ENCODE measurements at regions not wholly inside any gene's neighbourhood (a gene's known extent, or its start where the extent isn't known, plus 50 kb on each side); places are given as distances from the start of the nearest gene placed in this dataset.

GRCh38 chr4:188680667-188681063 lies 541.4 kb downstream of the TRIML1 start:
- H2AFZ ChIP-seq (ENCODE audit: low read depth, low read length), result no peak overlapping the region
- no peak overlapping the region for H3K27ac ChIP-seq (ENCODE audit: low read length)
- H3K36me3 ChIP-seq (replicated peaks; ENCODE audit: low read depth, low read length), result no peaks in the 10 kb centered on the region
- H4K20me1 ChIP-seq (ENCODE audit: insufficient read depth, low read length), result no peaks in the 10 kb centered on the region
- H3K79me2 ChIP-seq (ENCODE audit: low read length), result no peaks in the 10 kb centered on the region
- no peak overlapping the region for H3K9ac ChIP-seq (ENCODE audit: low read length)
- H3K9me3 ChIP-seq (ENCODE audit: insufficient read depth, low read length), result no peaks in the 10 kb centered on the region
- H3K4me3 ChIP-seq (ENCODE audit: low read length), result no peak overlapping the region
- TF ChIP-seq CTCF (IDR thresholded peaks at IDR 0.05; ENCODE audit: low read depth, low read length) (no peak), EZH2phosphoT487 (IDR thresholded peaks at IDR 0.05; ENCODE audit: low read depth) (no peak)
- no peaks in the 10 kb centered on the region for H3K4me1 ChIP-seq (ENCODE audit: low read length)
- H3K27me3 ChIP-seq (ENCODE audit: low read depth, low read length), result no peaks in the 10 kb centered on the region
- H3K4me2 ChIP-seq (ENCODE audit: low read length), result no peak overlapping the region

- no peaks in the 10 kb centered on the region for H3K36me3 ChIP-seq (replicated peaks; ENCODE audit: low read depth, low read length)
- H4K20me1 ChIP-seq (ENCODE audit: insufficient read depth, low read length), result no peaks in the 10 kb centered on the region
- no peak overlapping the region for H3K27ac ChIP-seq (ENCODE audit: low read length)
- H3K9ac ChIP-seq (ENCODE audit: low read length), result no peak overlapping the region
- H3K27me3 ChIP-seq (ENCODE audit: low read depth, low read length), result no peaks in the 10 kb centered on the region
- no peaks in the 10 kb centered on the region for H3K4me1 ChIP-seq (ENCODE audit: low read length)
- H3K79me2 ChIP-seq (ENCODE audit: low read length), result no peaks in the 10 kb centered on the region
- no peak overlapping the region for H3K4me3 ChIP-seq (ENCODE audit: low read length)
- TF ChIP-seq EZH2phosphoT487 (IDR thresholded peaks at IDR 0.05; ENCODE audit: low read depth) (no peak), CTCF (IDR thresholded peaks at IDR 0.05; ENCODE audit: low read depth, low read length) (no peak)
- H3K4me2 ChIP-seq (ENCODE audit: low read length), result no peak overlapping the region
- no peaks in the 10 kb centered on the region for H3K9me3 ChIP-seq (ENCODE audit: insufficient read depth, low read length)
- H2AFZ ChIP-seq (ENCODE audit: low read depth, low read length), result no peak overlapping the region
These were observed 543.1 kb downstream of the TRIML1 start for GRCh38 chr4:188682321-188682720.

- H4K20me1 ChIP-seq (ENCODE audit: insufficient read depth, low read length), result no peaks in the 10 kb centered on the region
- no peak overlapping the region for H3K4me3 ChIP-seq (ENCODE audit: low read length)
- H3K9me3 ChIP-seq (ENCODE audit: insufficient read depth, low read length), result no peaks in the 10 kb centered on the region
- no peak overlapping the region for H3K9ac ChIP-seq (ENCODE audit: low read length)
- no peaks in the 10 kb centered on the region for H3K36me3 ChIP-seq (replicated peaks; ENCODE audit: low read depth, low read length)
- no peak overlapping the region for H3K27ac ChIP-seq (ENCODE audit: low read length)
- H3K4me2 ChIP-seq (ENCODE audit: low read length), result no peak overlapping the region
- H3K79me2 ChIP-seq (ENCODE audit: low read length), result no peaks in the 10 kb centered on the region
- H2AFZ ChIP-seq (ENCODE audit: low read depth, low read length), result no peak overlapping the region
- H3K27me3 ChIP-seq (ENCODE audit: low read depth, low read length), result no peaks in the 10 kb centered on the region
- TF ChIP-seq CTCF (IDR thresholded peaks at IDR 0.05; ENCODE audit: low read depth, low read length), result no peak
- TF ChIP-seq EZH2phosphoT487 (IDR thresholded peaks at IDR 0.05; ENCODE audit: low read depth), result no peak
- no peaks in the 10 kb centered on the region for H3K4me1 ChIP-seq (ENCODE audit: low read length)
These were observed 544.3 kb downstream of the TRIML1 start for GRCh38 chr4:188683571-188683970.

- H2AFZ ChIP-seq (ENCODE audit: low read depth, low read length), result no peak overlapping the region
- no peaks in the 10 kb centered on the region for H4K20me1 ChIP-seq (ENCODE audit: insufficient read depth, low read length)
- no peaks in the 10 kb centered on the region for H3K9me3 ChIP-seq (ENCODE audit: insufficient read depth, low read length)
- no peak overlapping the region for H3K9ac ChIP-seq (ENCODE audit: low read length)
- H3K79me2 ChIP-seq (ENCODE audit: low read length), result no peaks in the 10 kb centered on the region
- H3K4me2 ChIP-seq (ENCODE audit: low read length), result no peak overlapping the region
- H3K36me3 ChIP-seq (replicated peaks; ENCODE audit: low read depth, low read length), result no peaks in the 10 kb centered on the region
- H3K27me3 ChIP-seq (ENCODE audit: low read depth, low read length), result no peaks in the 10 kb centered on the region
- no peaks in the 10 kb centered on the region for H3K4me1 ChIP-seq (ENCODE audit: low read length)
- H3K27ac ChIP-seq (ENCODE audit: low read length), result no peak overlapping the region
- TF ChIP-seq CTCF (IDR thresholded peaks at IDR 0.05; ENCODE audit: low read depth, low read length) (no peak), EZH2phosphoT487 (IDR thresholded peaks at IDR 0.05; ENCODE audit: low read depth) (no peak)
- H3K4me3 ChIP-seq (ENCODE audit: low read length), result no peak overlapping the region
These were observed 549.7 kb downstream of the TRIML1 start for GRCh38 chr4:188688956-188689355.
